ENCODE measurements at regions not wholly inside any gene's neighbourhood (a gene's known extent, or its start where the extent isn't known, plus 50 kb on each side); places are given as distances from the start of the nearest gene placed in this dataset.

DNA sequence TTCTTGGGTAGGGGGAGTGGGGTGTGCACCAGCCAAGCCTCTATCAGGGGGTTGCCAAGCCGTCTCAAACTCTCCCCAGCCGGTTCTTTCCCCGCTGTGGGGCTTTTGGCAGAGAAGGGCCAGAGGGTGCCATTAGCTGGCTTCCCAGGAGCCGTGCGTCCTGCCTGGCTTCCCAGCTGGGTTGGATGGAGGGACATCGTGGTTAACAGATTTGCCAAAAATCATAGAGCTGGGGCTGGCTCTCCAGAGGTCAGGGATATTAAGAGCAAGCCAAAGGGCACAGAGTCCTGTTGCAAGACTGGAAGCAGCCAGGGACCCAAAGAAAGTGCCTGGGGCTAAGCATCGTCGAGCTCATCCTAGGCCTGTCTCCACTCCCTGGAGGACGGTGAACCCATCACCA lies 104.6 kb upstream of the HES1 start:
- CTCF ChIA-PET, result no interaction called here
- POLR2A ChIA-PET, result no interaction called here
- TF ChIP-seq GLI2 (tag by site-specific recombination; IDR thresholded peaks at IDR 0.05; ENCODE audit: borderline replicate concordance, low read depth), result no peak
- no peak for TF ChIP-seq IKZF3 (tag by site-specific recombination; IDR thresholded peaks at IDR 0.05)
- TF ChIP-seq, protein P1, sequence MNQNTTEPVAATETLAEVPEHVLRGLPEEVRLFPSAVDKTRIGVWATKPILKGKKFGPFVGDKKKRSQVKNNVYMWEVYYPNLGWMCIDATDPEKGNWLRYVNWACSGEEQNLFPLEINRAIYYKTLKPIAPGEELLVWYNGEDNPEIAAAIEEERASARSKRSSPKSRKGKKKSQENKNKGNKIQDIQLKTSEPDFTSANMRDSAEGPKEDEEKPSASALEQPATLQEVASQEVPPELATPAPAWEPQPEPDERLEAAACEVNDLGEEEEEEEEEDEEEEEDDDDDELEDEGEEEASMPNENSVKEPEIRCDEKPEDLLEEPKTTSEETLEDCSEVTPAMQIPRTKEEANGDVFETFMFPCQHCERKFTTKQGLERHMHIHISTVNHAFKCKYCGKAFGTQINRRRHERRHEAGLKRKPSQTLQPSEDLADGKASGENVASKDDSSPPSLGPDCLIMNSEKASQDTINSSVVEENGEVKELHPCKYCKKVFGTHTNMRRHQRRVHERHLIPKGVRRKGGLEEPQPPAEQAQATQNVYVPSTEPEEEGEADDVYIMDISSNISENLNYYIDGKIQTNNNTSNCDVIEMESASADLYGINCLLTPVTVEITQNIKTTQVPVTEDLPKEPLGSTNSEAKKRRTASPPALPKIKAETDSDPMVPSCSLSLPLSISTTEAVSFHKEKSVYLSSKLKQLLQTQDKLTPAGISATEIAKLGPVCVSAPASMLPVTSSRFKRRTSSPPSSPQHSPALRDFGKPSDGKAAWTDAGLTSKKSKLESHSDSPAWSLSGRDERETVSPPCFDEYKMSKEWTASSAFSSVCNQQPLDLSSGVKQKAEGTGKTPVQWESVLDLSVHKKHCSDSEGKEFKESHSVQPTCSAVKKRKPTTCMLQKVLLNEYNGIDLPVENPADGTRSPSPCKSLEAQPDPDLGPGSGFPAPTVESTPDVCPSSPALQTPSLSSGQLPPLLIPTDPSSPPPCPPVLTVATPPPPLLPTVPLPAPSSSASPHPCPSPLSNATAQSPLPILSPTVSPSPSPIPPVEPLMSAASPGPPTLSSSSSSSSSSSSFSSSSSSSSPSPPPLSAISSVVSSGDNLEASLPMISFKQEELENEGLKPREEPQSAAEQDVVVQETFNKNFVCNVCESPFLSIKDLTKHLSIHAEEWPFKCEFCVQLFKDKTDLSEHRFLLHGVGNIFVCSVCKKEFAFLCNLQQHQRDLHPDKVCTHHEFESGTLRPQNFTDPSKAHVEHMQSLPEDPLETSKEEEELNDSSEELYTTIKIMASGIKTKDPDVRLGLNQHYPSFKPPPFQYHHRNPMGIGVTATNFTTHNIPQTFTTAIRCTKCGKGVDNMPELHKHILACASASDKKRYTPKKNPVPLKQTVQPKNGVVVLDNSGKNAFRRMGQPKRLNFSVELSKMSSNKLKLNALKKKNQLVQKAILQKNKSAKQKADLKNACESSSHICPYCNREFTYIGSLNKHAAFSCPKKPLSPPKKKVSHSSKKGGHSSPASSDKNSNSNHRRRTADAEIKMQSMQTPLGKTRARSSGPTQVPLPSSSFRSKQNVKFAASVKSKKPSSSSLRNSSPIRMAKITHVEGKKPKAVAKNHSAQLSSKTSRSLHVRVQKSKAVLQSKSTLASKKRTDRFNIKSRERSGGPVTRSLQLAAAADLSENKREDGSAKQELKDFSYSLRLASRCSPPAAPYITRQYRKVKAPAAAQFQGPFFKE (tag by site-specific recombination; IDR thresholded peaks at IDR 0.05; ENCODE audit: borderline replicate concordance), result no peak
- no peak for TF ChIP-seq GLIS2 (tag by site-specific recombination; IDR thresholded peaks at IDR 0.05)
- TF ChIP-seq ZNF560 (tag by site-specific recombination; IDR thresholded peaks at IDR 0.05; ENCODE audit: borderline replicate concordance), result no peak
- TF ChIP-seq, protein P2, sequence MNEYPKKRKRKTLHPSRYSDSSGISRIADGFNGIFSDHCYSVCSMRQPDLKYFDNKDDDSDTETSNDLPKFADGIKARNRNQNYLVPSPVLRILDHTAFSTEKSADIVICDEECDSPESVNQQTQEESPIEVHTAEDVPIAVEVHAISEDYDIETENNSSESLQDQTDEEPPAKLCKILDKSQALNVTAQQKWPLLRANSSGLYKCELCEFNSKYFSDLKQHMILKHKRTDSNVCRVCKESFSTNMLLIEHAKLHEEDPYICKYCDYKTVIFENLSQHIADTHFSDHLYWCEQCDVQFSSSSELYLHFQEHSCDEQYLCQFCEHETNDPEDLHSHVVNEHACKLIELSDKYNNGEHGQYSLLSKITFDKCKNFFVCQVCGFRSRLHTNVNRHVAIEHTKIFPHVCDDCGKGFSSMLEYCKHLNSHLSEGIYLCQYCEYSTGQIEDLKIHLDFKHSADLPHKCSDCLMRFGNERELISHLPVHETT (tag by site-specific recombination; IDR thresholded peaks at IDR 0.05), result no peak
- TF ChIP-seq, protein P3, sequence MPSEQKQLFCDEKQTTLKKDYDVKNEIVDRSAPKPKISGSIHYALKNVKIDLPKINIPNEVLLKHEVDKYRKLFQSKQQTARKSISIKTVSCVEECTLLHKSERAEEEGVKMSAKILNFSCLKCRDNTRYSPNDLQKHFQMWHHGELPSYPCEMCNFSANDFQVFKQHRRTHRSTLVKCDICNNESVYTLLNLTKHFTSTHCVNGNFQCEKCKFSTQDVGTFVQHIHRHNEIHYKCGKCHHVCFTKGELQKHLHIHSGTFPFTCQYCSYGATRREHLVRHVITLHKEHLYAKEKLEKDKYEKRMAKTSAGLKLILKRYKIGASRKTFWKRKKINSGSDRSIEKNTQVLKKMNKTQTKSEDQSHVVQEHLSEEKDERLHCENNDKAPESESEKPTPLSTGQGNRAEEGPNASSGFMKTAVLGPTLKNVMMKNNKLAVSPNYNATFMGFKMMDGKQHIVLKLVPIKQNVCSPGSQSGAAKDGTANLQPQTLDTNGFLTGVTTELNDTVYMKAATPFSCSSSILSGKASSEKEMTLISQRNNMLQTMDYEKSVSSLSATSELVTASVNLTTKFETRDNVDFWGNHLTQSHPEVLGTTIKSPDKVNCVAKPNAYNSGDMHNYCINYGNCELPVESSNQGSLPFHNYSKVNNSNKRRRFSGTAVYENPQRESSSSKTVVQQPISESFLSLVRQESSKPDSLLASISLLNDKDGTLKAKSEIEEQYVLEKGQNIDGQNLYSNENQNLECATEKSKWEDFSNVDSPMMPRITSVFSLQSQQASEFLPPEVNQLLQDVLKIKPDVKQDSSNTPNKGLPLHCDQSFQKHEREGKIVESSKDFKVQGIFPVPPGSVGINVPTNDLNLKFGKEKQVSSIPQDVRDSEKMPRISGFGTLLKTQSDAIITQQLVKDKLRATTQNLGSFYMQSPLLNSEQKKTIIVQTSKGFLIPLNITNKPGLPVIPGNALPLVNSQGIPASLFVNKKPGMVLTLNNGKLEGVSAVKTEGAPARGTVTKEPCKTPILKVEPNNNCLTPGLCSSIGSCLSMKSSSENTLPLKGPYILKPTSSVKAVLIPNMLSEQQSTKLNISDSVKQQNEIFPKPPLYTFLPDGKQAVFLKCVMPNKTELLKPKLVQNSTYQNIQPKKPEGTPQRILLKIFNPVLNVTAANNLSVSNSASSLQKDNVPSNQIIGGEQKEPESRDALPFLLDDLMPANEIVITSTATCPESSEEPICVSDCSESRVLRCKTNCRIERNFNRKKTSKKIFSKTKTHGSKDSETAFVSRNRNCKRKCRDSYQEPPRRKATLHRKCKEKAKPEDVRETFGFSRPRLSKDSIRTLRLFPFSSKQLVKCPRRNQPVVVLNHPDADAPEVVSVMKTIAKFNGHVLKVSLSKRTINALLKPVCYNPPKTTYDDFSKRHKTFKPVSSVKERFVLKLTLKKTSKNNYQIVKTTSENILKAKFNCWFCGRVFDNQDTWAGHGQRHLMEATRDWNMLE (tag by site-specific recombination; conservative IDR thresholded peaks at IDR 0.05; ENCODE audit: low read depth), result no peak
- TF ChIP-seq, protein P4, sequence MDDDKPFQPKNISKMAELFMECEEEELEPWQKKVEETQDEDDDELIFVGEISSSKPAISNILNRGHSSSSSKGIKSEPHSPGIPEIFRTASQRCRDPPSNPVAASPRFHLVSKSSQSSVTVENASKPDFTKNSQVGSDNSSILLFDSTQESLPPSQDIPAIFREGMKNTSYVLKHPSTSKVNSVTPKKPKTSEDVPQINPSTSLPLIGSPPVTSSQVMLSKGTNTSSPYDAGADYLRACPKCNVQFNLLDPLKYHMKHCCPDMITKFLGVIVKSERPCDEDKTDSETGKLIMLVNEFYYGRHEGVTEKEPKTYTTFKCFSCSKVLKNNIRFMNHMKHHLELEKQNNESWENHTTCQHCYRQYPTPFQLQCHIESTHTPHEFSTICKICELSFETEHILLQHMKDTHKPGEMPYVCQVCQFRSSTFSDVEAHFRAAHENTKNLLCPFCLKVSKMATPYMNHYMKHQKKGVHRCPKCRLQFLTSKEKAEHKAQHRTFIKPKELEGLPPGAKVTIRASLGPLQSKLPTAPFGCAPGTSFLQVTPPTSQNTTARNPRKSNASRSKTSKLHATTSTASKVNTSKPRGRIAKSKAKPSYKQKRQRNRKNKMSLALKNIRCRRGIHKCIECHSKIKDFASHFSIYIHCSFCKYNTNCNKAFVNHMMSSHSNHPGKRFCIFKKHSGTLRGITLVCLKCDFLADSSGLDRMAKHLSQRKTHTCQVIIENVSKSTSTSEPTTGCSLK (tag by site-specific recombination; IDR thresholded peaks at IDR 0.05), result no peak
- TF ChIP-seq YY2 (tag by site-specific recombination; IDR thresholded peaks at IDR 0.05), result no peak
- TF ChIP-seq, protein P5, sequence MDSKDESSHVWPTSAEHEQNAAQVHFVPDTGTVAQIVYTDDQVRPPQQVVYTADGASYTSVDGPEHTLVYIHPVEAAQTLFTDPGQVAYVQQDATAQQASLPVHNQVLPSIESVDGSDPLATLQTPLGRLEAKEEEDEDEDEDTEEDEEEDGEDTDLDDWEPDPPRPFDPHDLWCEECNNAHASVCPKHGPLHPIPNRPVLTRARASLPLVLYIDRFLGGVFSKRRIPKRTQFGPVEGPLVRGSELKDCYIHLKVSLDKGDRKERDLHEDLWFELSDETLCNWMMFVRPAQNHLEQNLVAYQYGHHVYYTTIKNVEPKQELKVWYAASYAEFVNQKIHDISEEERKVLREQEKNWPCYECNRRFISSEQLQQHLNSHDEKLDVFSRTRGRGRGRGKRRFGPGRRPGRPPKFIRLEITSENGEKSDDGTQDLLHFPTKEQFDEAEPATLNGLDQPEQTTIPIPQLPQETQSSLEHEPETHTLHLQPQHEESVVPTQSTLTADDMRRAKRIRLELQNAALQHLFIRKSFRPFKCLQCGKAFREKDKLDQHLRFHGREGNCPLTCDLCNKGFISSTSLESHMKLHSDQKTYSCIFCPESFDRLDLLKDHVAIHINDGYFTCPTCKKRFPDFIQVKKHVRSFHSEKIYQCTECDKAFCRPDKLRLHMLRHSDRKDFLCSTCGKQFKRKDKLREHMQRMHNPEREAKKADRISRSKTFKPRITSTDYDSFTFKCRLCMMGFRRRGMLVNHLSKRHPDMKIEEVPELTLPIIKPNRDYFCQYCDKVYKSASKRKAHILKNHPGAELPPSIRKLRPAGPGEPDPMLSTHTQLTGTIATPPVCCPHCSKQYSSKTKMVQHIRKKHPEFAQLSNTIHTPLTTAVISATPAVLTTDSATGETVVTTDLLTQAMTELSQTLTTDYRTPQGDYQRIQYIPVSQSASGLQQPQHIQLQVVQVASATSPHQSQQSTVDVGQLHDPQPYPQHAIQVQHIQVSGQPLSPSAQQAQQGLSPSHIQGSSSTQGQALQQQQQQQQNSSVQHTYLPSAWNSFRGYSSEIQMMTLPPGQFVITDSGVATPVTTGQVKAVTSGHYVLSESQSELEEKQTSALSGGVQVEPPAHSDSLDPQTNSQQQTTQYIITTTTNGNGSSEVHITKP (tag by site-specific recombination; IDR thresholded peaks at IDR 0.05), result no peak
- no peak for TF ChIP-seq ZNF184 (tag by site-specific recombination; IDR thresholded peaks at IDR 0.05)
- no peak for TF ChIP-seq OVOL3 (tag by site-specific recombination; IDR thresholded peaks at IDR 0.05)
- TF ChIP-seq SP2 (tag by site-specific recombination; IDR thresholded peaks at IDR 0.05), result no peak
- TF ChIP-seq ZNF777 (tag by site-specific recombination; IDR thresholded peaks at IDR 0.05; ENCODE audit: borderline replicate concordance), result no peak
- no peak for TF ChIP-seq ZNF157 (tag by site-specific recombination; IDR thresholded peaks at IDR 0.05)

More for the DNA sequence above, 104.6 kb upstream of the HES1 start:
- no peaks in the 10 kb centered on the region for H3K9me3 ChIP-seq (ENCODE audit: control insufficient read depth, insufficient read depth, low read depth, low read length)
- no peaks in the 10 kb centered on the region for H3K36me3 ChIP-seq (ENCODE audit: control insufficient read depth in 2 of 2, insufficient read depth in 1 of 2, low read length in 2 of 2)
- H3K4me1 ChIP-seq (ENCODE audit: control insufficient read depth, insufficient read depth, low read length), result no peaks in the 10 kb centered on the region
- no peak overlapping the region for H3K4me3 ChIP-seq (ENCODE audit: low read depth, low read length)
- no peak overlapping the region for H3K27ac ChIP-seq (ENCODE audit: extremely low read depth, low read depth, low read length)

Measured in HEK293 (cell line).